ENCODE measurements at regions not wholly inside any gene's neighbourhood (a gene's known extent, or its start where the extent isn't known, plus 50 kb on each side); places are given as distances from the start of the nearest gene placed in this dataset.

- TF ChIP-seq CTCF (IDR thresholded peaks at IDR 0.05; ENCODE audit: low read depth, low read length), result no peak
- no peak for TF ChIP-seq MYC (IDR thresholded peaks at IDR 0.05; ENCODE audit: low read depth, low read length)
- no peak for TF ChIP-seq POLR2A (IDR thresholded peaks at IDR 0.05; ENCODE audit: extremely low read depth, insufficient read length)
- TF ChIP-seq MAX (IDR thresholded peaks at IDR 0.05; ENCODE audit: low read depth, low read length), result no peak
Measured at GRCh38 chr5:130616161-130616560, 548.9 kb downstream of the HINT1 start.
